HK-2 (cell line): ENCODE measurements at regions not wholly inside any gene's neighbourhood (a gene's known extent, or its start where the extent isn't known, plus 50 kb on each side); places are given as distances from the start of the nearest gene placed in this dataset.

ENCODE experiments used
- DNase-seq: peaks from one replicate; pipeline ENCODE4 v3.0.0-alpha.2; 2018; ENCODE audit not compliant: unreplicated experiment

GRCh38 chr6:41404182-41404845 is 68.9 kb downstream of the NCR2 start:
- DNase-seq: no peak

GRCh38 chr6:41405941-41406727 is 70.7 kb downstream of the NCR2 start:
- DNase-seq: no peak

- no peak for DNase-seq
Measured at GRCh38 chr6:41406728-41407489, 71.5 kb downstream of the NCR2 start.

DNA sequence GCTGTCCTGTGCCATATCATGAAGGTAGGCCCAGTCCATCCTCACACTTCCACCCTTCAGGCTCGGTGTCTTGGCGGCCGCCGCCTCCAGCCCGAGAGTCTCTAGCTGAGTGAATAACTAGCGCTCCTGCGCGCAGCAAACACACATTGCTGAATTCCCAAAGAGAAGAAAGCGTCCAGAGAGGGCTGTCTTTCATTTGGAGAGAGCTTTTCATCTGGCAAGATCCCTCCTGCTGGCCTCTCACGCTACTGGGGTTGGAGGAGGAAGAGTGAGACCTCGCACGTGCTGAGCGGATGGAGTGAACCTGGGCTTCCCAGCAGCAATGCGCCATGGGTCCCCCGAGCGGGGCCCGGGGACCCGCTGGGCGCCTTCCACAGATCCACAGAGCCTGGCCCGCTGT is 73.2 kb downstream of the NCR2 start:
- no peak for DNase-seq

DNA sequence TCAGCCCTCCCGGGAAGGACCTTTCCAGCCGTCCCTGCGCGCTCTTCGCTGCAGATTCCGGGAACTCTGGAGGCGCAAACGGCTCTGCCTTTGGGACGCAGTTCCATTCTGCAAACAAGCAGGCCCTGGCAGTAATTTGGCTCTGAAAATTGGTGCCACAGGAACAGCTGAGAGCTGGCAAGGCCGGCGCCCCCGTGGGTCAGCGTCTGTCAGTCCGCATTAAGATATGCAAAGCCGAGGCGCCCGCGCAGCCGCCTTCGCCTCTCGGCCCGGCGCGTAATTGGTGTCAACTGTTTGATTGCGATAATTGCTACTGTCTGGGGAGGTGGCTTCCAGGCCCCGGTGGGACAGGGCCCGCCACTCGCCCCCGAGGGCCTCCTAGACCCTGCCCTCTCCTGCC is 73.6 kb downstream of the NCR2 start:
- DNase-seq: no peak

GRCh38 chr6:41409489-41409888 is 74.1 kb downstream of the NCR2 start:
- no peak for DNase-seq

DNA sequence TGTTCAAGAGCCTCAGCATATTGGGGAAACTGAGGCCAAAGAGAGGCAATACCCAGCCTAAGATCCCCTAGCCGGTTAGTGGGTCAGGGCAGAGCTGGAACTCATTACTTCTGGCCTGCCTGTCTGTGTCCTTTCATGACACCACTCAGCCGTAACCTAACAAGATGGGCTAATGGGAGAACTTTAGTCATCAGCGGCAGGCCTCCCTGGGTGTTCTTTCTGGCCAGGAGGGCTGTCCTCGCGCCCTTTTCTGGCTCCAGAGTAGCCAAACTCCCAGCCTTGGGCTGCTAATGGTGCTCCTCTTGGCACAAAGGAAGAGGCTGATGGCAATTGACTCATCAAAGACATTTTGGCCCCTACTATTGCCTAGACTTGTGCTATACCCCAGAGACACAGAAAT is 76.6 kb downstream of the NCR2 start:
- DNase-seq: no peak

DNA sequence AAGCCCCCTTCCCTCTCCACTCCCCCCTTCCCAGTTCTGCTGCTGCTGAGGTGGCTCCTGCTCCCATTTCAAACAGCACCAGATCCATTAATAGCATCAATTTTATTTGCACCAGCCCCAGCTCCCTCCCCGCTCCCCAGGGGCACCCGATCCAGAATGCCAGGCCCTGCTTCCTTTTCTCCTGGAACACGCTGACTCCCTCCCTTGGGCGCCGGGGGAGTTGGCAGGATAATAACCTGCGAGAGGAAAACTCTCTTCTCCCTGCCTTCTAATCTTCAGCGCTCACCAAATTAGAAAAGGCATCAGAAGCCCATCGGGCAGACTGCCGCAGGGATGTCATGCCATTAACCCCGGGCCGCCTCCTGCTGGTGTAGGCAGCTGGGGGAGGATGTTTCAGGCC is 77.8 kb downstream of the NCR2 start:
- DNase-seq: no peak

DNA sequence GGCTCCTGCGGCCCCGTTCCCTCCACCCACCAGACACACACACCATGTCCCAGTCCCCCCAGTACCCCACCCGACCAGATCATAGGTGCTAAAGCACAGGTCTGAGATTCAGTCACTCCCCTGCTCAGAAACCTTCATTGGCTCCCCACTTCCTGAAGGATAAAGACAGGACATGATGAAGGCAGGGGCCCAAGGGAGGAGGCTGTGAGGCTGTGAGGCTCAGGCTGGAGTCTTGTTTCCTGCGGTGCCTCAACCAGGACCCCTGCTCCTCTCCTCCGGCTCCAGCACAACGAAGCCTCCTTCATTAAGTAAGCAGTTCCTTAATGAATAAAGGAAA is 81.1 kb downstream of the NCR2 start:
- DNase-seq: no peak

GRCh38 chr6:41418741-41419140 is 83.3 kb downstream of the NCR2 start:
- DNase-seq: no peak

GRCh38 chr6:41419385-41419784 is 84.0 kb downstream of the NCR2 start:
- no peak for DNase-seq

DNA sequence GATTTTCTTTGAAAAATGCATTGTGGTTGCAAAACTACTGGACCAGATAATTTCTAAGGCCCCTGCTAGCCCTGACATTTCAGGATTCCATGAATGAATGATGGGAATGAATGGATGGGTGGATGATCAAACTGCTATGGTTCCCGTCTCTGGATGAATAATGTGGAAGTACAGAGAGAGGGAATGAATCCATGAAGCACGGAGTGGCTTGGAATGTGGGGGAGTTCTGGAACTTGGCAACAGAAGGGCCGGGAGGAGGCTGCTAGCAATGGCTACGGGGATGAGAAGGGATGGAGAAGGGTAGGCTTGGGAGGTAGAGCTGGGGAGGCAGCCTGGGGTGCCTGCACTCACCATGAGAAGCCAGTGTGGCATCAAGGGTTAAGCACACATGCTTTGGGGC is 84.8 kb downstream of the NCR2 start:
- DNase-seq: no peak

DNA sequence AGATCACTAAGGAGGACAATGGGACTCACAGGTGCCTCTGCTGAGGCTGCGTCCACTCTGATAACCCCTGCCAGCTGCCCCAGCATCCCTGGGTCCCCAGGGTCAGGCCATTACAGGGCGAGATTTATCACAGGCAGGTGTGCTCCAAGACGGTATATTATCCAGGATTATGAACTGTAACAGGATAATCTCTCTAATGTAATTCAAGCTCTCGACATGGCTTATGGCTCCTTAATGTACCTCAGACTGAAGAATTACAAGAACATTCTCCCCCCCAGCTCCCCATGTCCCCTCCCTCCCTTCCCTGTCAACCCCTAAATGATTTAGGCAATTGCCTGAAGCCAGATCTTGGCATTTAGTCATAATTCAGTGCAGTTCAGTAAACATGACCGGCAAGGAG is 86.8 kb downstream of the NCR2 start:
- no peak for DNase-seq

GRCh38 chr6:41423002-41423401 is 87.6 kb downstream of the NCR2 start:
- no peak for DNase-seq

GRCh38 chr6:41424370-41425058 is 89.1 kb downstream of the NCR2 start:
- peak; percentile 77 for DNase-seq

DNA sequence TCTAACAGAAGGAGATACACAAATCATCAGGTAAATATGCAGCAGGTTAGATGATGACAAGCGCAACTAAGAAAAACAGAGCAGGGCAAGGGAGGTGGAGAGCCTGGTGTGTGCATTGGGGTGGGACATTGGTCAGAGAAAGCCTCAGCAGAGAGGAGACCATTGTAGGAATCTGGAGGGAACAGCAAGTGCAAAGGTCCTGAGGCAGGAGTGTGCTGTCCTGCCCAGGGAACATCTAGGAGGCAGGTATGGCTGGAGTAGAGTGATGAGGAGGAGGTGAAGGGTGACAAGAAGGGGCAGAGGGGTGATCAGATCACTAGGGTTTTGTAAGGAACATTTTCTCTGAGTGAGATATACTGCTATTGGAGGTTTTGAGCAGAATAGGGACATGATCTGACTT is 90.1 kb downstream of the NCR2 start:
- no peak for DNase-seq

- DNase-seq: no peak
Measured at GRCh38 chr6:41426438-41426851, 91.0 kb downstream of the NCR2 start.

GRCh38 chr6:41426888-41427641 is 91.7 kb downstream of the NCR2 start:
- no peak for DNase-seq

- peak; percentile 41 for DNase-seq
Measured at GRCh38 chr6:41427642-41428335, 92.4 kb downstream of the NCR2 start.

DNA sequence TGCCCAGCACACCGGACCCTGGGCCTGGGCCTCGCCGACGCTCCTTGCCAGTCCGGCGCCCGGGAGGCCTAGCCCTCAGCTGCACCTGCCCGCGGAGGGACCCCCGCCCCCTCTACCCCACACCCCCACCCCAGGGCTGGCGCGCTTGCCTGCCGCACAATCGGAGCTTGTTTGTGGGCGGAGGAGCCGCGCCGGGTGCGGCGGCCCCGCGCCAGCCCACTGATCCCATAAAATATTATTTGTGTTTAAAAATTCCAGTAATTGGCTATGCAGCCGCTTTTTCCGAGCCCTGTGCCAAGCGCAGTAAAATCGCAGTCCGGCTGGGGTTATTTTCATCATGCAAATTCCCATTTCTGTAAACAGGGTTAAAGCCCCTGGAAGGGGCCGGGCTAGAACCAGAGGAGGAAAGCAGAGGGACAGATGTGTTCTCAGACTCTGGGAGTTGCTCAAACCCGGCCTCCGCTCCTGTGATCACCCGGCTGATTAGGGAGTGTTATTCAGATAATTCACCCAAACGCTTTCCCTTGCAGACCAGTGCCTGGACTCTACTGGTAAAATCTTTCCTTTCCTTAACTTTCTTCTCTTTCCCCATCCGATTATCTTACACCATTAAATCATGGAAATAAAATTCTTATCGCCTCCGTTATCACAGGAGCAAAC is 93.1 kb downstream of the NCR2 start:
- DNase-seq: no peak
